Epithelial cell of proximal tubule (primary cell): ENCODE measurements at regions not wholly inside any gene's neighbourhood (a gene's known extent, or its start where the extent isn't known, plus 50 kb on each side); places are given as distances from the start of the nearest gene placed in this dataset.

Experiments used
- DNase-seq: peaks from one replicate; pipeline ENCODE4 v3.0.0-alpha.2; 2011; ENCODE audit warnings: low read depth
- H3K4me3 ChIP-seq: 2 replicates; pipeline ENCODE4 v1.5.1; 2011; ENCODE audit warnings: low read depth, mild to moderate bottlenecking, low read length
- TF ChIP-seq, protein P1 (sequence below): conservative IDR thresholded peaks from 2 replicates; pipeline ENCODE4 v1.5.1; 2012; ENCODE audit warnings: low read depth, mild to moderate bottlenecking, low read length

- TF ChIP-seq, protein P1, sequence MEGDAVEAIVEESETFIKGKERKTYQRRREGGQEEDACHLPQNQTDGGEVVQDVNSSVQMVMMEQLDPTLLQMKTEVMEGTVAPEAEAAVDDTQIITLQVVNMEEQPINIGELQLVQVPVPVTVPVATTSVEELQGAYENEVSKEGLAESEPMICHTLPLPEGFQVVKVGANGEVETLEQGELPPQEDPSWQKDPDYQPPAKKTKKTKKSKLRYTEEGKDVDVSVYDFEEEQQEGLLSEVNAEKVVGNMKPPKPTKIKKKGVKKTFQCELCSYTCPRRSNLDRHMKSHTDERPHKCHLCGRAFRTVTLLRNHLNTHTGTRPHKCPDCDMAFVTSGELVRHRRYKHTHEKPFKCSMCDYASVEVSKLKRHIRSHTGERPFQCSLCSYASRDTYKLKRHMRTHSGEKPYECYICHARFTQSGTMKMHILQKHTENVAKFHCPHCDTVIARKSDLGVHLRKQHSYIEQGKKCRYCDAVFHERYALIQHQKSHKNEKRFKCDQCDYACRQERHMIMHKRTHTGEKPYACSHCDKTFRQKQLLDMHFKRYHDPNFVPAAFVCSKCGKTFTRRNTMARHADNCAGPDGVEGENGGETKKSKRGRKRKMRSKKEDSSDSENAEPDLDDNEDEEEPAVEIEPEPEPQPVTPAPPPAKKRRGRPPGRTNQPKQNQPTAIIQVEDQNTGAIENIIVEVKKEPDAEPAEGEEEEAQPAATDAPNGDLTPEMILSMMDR = no peak
- no peak overlapping the region for H3K4me3 ChIP-seq
- no peak for DNase-seq
Observed at GRCh38 chr7:46301677-46302076, 380.6 kb upstream of the IGFBP3 start.

- H3K4me3 ChIP-seq = no peak overlapping the region
- TF ChIP-seq, protein P1 = no peak
- DNase-seq = no peak
Observed at GRCh38 chr7:46297515-46297914, 376.4 kb upstream of the IGFBP3 start.

DNA sequence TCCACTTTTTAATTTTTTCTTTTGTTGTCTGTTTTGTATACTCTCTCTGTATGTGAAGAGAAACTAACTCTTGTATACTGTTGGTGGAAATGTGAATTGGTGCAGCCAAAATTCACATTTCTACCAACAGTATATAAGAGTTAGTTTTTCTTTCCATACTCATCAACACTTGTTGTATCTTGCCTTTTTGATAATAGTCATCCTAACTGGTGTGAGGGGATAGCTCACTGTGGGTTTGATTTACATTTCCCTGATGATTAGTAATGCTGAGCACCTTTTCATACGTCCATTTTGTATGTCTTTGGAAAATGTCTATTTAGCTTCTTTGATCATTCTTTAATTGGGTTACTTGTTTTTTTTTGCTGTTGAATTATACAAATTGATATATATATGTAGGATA, 375.5 kb upstream of the IGFBP3 start:
- DNase-seq = no peak
- no peak overlapping the region for H3K4me3 ChIP-seq
- TF ChIP-seq, protein P1 = no peak

DNA sequence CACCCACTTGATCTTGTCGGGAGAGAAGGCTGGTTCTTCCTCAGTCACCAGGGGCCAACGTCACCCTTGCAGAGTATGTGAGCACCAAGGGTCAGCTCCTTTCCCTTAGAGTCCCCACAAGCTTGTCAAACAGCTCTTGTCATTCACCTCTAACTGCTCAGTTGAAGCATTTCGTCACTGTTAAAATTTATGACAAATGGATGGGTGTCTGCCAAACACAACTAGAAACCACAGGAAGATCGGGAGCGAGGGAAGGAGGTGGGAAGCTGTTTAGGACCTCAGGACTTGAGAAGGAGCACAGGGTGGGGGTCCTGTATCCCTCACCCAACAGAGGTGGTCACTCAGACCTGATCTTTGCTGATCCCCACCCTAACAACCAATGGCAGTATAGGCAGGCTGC, 373.3 kb upstream of the IGFBP3 start:
- H3K4me3 ChIP-seq = no peak overlapping the region
- DNase-seq = no peak
- TF ChIP-seq, protein P1 = no peak

GRCh38 chr7:46292741-46293140, 371.7 kb upstream of the IGFBP3 start:
- H3K4me3 ChIP-seq = no peak overlapping the region
- DNase-seq = no peak
- TF ChIP-seq, protein P1 = no peak

DNA sequence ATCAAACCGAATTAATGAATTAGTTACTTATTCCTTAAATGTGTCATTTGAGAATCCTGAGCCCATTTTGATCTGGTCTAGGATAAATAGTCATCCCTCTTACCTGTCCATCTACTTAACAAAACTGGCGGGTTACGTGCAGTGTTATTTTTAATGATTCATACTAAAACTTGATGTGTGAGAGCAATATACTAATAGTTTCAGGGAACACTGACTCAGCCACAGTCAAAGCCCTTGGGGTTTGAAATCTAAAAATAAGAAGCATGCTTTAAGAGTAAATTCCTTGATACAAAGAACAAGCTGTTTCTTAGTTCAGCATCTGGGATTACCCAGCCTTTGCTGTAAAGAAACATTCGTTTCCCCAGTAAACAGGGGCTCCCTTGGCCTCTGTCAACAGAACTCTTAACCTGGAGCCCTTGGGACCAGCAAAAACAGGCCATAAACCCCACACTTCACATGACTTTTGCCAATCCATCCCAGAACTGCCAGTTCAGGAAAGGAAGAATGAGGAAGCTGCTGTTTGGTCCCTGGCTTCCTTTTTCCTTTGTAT, 370.6 kb upstream of the IGFBP3 start:
- DNase-seq = no peak
- TF ChIP-seq, protein P1 = no peak
- no peak overlapping the region for H3K4me3 ChIP-seq

GRCh38 chr7:46291050-46291438, 370.0 kb upstream of the IGFBP3 start:
- DNase-seq = no peak
- TF ChIP-seq, protein P1 = no peak

More at GRCh38 chr7:46291050-46291438, 370.0 kb upstream of the IGFBP3 start:
- no peak overlapping the region for H3K4me3 ChIP-seq
